IPS-NIHi7 (cell line): ENCODE measurements at regions not wholly inside any gene's neighbourhood (a gene's known extent, or its start where the extent isn't known, plus 50 kb on each side); places are given as distances from the start of the nearest gene placed in this dataset.
A peak's percentile ranks its signal among the peaks of the same experiment; 100 is the strongest.
"Not testable (repeated sequence)": the region's sequence is repeated elsewhere in the genome, so short reads cannot be mapped to it uniquely, and the experiment has no call there.

Experiments
- DNase-seq: peaks from one replicate; pipeline ENCODE4 v3.0.0; 2012; ENCODE audit warnings: mixed read lengths; ENCODE audit errors: extremely low spot score

- no peak for DNase-seq
Measured at GRCh38 chr10:23742807-23743206, 303.9 kb downstream of the OTUD1 start.

DNA sequence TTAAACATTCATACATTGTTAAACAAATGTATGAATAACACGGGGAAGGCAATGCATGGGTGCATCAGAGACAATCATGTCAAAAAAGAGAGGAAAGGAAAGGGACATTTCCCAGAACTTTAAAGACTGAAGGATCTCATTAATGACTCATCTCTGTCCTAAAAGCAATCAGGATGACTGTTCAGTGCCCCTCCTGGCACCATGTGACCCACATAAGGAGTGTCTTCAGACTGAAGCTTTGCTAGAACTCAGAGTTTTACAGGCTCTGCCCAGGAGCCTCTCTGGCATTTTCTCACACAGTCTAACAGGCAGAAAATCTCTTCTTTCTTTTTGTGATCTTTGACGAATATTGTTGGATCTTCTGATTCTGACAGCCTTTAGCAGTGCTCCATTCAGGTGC is 315.3 kb downstream of the OTUD1 start:
- DNase-seq, result no peak

GRCh38 chr10:23754941-23755340 is 316.1 kb downstream of the OTUD1 start:
- no peak for DNase-seq

DNA sequence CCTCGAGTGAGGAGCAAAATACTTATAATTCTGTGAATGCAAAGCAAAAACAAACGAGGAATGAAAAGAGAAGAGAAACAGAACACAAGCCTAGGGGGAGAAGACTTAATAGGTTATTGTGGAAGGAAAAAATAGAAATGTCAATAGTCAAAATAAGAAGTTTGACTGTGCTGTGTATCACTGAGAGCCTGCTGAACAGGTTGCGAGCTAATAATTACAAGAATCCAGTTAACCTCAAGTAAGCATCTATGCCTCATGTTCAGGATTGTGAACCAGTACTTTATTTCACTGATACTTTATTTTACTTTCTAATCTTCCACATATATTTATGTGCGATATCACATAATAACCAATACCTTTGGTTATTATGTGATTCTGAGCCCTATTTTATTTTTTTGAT is 316.7 kb downstream of the OTUD1 start:
- no peak for DNase-seq

DNA sequence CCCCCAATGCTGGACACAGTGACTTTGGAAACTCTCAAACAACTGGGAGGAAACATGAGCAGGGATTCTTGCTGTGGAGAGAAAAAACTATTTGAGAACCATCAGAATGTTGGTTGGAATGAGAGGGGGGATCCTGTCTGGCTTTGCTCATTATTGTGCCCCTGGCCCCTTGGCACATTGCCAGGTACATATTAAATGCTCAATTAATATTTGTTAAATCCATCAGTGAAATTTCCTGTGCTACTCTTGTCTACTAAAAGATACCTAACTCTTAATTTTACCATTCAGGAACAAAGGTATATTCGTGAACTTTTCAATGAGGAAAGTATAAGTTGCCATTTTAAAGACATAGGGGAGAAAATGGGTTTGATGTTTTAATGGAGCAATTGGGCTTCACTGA is 329.4 kb downstream of the OTUD1 start:
- DNase-seq, result no peak

DNA sequence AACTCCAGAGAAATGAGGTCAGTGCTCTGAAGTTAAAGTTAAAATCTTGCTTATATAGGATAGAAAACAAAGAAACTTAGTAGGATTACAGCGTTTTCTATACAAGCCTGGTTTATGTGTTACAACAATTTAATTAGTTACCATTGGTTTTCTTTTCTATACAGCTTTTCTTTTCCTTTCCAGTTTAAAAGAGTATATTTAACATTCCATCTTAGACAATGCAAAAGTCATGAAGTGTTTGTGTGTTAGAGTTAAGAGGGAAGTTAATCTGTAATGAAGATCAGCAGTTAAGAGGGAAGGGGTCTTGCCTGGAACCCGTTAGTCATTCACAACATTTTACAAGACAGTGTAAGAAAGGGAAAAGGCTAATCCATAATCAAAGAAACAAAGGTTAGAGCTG is 338.3 kb downstream of the OTUD1 start:
- no peak for DNase-seq

DNA sequence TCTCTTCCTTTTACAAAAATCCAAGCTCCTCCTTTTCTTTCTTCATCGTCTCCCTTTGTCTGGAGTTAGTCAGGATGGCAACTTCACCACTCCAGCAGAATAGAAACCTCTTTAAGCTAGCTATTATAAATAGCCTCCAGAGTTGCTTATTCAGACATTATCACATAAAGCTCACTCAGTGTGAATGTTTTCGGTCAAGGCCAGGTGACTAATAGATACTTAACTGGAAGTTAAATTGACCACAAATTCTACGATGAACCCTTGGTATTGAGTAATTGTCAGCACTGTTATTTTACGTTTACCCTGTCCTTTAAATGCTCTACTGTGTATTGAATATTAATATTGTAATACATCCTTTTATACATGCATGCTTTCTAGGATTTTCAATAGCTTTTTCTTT is 340.4 kb downstream of the OTUD1 start:
- DNase-seq, result no peak

- DNase-seq, result no peak
Measured at GRCh38 chr10:23780331-23780730, 341.5 kb downstream of the OTUD1 start.

DNA sequence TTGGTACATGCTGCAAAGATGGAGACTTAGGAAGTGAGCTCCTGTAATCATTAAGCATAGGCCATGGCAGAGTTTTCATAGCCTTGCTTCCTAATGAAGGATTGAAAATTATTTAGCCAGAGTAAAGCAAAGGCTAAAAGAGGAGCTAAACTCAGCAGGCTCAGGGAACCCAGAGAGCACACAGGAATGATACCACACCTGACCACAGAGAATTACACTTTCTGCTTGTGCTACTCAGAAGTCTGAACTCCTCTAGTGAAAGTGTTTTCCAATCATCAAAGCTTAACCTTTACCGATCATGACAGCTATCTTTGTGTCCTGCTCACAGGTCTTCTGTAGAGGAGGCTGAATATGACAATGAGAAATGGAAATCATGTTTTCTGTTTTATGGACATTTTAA is 347.7 kb downstream of the OTUD1 start:
- no peak for DNase-seq

DNA sequence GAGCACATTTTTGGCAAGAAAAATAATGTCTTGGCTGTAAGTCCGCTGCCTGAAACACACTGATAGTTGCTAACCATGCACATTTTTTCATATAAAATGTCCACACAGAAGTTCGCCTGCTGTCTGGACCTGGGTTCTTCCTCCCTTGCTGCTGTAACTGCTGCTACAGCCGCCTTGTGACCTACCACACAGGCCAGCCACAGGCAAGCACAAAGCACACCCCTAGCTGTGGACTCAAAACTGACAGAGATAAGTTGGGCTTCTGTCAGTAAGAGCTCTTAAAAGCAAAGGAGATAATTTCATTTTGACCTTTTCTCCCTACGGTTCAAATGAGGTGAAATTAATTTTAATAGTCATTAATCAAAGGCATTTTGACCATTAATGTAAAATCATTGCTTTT is 354.7 kb downstream of the OTUD1 start:
- DNase-seq, result no peak

DNA sequence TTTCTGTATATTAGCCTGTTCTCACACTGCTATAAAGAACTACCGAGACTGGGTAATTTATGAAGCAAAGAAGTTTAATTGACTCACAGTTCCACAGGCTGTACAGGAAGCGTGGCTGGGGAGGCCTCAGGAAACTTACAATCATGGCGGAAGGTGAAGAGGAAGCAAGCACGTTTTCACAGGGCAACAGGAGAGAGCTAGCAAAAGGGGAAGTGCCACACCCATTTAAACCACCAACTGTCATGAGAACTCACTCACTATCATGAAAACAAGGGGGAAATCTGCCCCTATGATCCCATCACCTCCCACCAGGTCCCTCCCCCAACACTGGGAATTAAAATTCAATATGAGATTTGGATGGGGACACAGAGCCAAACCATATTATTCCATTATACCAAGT is 358.6 kb downstream of the OTUD1 start:
- DNase-seq, result not testable (repeated sequence)

DNA sequence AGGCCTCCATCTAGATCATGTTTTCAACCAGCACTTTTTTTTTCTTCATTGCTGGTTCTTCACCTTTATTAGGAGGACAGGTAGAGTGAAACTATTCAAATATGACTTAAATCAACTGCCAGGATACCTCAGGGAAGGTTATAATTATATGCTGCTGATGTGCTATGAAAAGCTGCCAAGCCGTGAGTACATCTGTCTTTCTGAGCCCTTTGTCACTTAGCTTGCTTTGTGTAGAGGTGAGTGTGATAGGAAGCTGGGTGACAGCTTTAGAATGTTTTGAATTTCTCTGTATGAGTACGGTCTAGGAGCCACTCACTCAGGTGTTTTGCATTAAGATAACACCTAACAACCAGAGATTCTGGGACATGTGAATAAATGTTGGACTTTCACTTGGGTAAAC is 365.2 kb downstream of the OTUD1 start:
- no peak for DNase-seq

DNA sequence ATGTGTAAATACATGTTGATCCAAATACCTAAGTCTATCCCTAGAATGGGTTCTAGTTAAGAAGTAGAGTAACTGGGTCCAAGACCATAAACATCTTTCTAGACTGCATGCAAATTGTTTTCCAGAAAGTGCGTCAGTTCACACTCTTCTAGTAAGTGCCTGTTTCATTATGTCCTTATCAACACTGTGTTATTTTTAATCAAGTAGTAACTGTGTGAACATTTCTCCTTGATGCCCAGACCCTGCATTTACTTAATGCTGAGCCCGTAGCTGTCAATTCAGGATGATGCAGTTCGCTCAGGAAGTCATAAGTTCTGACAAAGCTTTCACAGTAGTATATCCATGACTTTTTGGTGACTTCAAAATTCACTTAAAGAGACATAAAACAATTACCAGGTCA is 374.8 kb downstream of the OTUD1 start:
- no peak for DNase-seq

GRCh38 chr10:23818484-23818883 is 379.6 kb downstream of the OTUD1 start:
- DNase-seq, result peak; percentile 17

DNA sequence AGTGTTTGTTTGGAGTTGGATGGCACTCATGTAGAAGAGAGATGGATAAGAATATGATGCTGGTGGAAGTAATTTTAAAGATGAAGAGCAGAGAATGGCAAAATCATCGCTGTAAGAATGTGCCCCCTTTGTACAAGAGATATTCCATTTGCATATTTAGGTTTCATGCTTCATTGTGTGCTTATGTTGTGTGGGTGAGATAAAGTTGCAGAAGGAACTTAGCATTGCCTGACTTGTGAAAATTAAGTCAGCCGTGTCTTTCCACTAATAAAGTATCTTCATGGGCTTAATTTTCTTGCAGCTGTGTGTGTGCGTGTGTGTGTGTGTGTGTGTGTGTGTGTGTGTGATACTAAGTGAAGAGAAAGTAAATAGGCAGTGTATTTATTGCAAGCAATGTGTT is 381.9 kb downstream of the OTUD1 start:
- no peak for DNase-seq

DNA sequence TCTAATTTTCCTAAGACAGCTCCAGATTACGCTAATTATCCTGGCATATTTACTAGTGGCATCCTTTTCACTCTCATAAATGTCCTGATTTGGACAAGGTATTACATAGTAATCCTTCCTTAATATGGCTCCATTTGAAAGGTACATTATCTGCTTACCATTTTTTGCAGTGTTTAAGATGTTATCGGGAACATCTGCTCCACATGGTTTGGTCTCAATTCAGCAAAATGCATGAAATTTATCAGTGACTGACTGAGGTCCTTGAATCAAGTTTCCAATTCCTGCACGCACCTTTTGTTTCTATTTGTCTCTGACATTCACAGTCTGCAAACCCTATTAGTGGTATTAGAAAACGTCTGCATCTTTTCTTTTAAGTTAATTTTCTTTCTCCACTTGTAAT is 384.1 kb upstream of the KIAA1217 start:
- DNase-seq, result no peak

- DNase-seq, result peak; percentile 73
Measured at GRCh38 chr10:23826421-23826820, 382.5 kb upstream of the KIAA1217 start.

DNA sequence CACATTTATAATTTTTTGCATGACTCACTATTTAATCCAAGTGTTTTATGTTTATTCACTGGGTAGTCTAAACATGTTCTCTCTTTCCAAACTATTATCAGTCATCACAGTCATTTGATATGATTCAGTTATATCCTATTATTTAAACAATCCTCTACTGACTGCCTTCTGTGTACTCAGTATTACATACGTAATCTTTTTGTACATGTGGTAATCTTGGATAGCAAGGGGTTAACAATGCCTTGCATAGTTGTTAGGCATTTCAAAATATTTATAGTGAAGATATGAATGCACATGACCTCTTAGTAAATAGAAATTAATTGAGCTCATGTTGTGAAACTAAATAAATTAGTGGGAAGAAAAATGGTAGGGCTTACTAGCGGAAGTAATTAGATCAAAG is 379.4 kb upstream of the KIAA1217 start:
- no peak for DNase-seq

GRCh38 chr10:23834091-23834490 is 374.8 kb upstream of the KIAA1217 start:
- no peak for DNase-seq

GRCh38 chr10:23850631-23851030 is 358.3 kb upstream of the KIAA1217 start:
- no peak for DNase-seq

- DNase-seq, result no peak
Measured at GRCh38 chr10:23859598-23859997, 349.3 kb upstream of the KIAA1217 start.

DNA sequence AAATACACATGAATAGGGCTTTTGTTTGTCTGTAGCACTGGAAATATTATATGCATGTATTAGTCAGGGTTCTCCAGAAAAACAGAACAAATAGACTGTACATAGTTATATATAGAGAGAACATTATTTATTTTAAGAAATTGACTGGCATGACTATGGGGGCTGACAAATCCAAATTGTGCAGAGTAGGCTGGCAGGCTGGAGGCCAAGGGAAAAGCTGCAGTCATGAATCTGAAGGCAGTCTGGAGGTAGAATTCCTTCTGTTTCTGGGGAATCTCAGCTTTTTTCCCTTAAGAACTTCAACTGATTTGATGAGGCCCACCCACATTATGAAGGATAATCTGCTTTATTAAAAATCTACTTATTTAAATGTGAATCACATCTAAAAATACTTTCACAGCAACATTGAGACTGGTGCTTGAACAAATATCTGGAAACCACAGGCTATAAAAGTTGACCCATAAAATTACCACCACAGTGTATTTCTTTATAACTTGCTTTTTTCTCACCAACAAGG is 344.2 kb upstream of the KIAA1217 start:
- no peak for DNase-seq

DNA sequence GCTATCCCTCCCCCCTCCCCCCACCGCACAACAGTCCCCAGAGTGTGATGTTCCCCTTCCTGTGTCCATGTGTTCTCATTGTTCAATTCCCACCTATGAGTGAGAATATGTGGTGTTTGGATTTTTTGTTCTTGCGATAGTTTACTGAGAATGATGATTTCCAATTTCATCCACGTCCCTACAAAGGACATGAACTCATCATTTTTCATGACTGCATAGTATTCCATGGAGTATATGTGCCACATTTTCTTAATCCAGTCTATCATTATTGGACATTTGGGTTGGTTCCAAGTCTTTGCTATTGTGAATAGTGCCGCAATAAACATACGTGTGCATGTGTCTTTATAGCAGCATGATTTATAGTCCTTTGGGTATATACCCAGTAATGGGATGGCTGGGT is 342.0 kb upstream of the KIAA1217 start:
- DNase-seq, result not testable (repeated sequence)

DNA sequence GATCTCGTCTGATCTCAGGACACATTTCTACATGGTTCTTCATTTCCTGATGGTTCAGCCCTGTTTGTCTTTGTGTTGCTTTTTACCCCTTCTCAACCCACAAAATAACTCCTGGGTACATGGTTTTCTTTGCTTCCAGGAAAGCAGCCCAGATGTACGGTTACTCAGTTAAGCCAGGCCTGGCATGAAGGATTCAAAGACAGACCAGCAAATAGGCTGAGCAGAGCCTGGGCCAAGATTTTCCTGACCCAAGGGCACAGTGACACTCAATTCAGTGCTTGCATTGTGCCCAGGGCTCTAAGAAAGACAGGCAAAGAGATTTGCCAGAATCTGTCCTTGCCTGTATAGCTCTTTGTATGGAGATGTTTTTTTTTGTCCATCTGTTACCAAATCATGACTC is 340.8 kb upstream of the KIAA1217 start:
- no peak for DNase-seq

- no peak for DNase-seq
Measured at GRCh38 chr10:23869548-23869947, 339.4 kb upstream of the KIAA1217 start.
